ENCODE measurements at regions not wholly inside any gene's neighbourhood (a gene's known extent, or its start where the extent isn't known, plus 50 kb on each side); places are given as distances from the start of the nearest gene placed in this dataset.
A peak's percentile ranks its signal among the peaks of the same experiment; 100 is the strongest.

GRCh38 chr5:110865400-110866094 is 126.7 kb downstream of the SLC25A46 start:
- TF ChIP-seq CTCF (conservative IDR thresholded peaks at IDR 0.05) (peak; percentile 64), EZH2 (IDR thresholded peaks at IDR 0.05; ENCODE audit: low read depth) (no peak)
